ENCODE measurements at regions not wholly inside any gene's neighbourhood (a gene's known extent, or its start where the extent isn't known, plus 50 kb on each side); places are given as distances from the start of the nearest gene placed in this dataset.

DNA sequence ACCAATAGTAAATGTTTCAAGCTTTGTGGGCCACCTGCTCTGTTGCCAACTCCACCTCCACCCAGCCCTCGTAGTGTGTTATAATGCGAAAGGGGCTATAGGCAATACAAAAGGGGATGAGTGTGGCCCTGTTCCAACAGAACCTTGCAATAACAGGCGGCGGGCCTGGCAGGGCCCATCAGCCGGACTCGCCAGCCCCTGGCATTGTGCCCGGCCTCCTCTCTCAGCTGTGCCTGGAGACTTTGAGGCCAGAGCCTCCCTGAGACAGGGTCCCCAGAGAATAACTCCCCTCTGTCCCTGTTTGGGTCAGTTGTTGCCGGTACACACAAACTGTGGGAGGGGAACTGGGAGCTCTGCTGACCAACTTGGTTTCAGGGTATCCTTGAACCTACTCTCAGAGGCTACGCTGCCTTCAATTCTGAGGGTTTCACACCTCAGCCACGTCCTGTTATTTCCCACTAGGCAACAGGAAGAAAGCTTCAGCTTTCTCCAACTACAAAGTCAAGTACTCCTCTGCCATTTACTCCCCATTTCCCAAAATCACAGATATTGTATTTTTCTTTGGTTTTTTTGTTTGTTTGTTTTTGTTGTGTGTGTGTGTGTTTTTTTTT, 58.0 kb upstream of the ZNF236 start:
- no peak overlapping the region for H2AK9ac ChIP-seq (replicated peaks; ENCODE audit: low read depth, low read length, poor library complexity)
- H3K9ac ChIP-seq (ENCODE audit: low read depth, low read length) = no peak overlapping the region
- ATAC-seq (ENCODE audit: low read depth) = no peak
- no peak overlapping the region for H3K27ac ChIP-seq (ENCODE audit: insufficient read depth, low read length)
- no peaks in the 10 kb centered on the region for H3K79me1 ChIP-seq (ENCODE audit: low read depth in 1 of 2, low read length in 2 of 2)
- H3K9me1 ChIP-seq (ENCODE audit: insufficient read depth, low read length) = no peaks in the 10 kb centered on the region
- no peak overlapping the region for H3K4me2 ChIP-seq (ENCODE audit: low read depth, low read length)
- H3K27me3 ChIP-seq (ENCODE audit: control insufficient read depth, insufficient read depth, low read length) = peaks cover 2% of the 10 kb centered on the region
- in situ Hi-C loops (cut with MboI; ENCODE audit: low sequenced_read_pairs) (no loop called here), dilution Hi-C loops (cut with HindIII; ENCODE audit: low sequenced_read_pairs, unreplicated experiment) (no loop called here), intact Hi-C loops (cut with micrococcal nuclease) (no loop called here)
- no peak overlapping the region for H2BK20ac ChIP-seq (ENCODE audit: low read depth, low read length)
- POLR2A ChIA-PET (ENCODE audit: unreplicated experiment) = no interaction called here
- H3K18ac ChIP-seq (ENCODE audit: low read depth, low read length) = no peak overlapping the region
- H4K5ac ChIP-seq (ENCODE audit: low read depth, low read length) = no peak overlapping the region
- no peak overlapping the region for H2BK120ac ChIP-seq (ENCODE audit: low read depth, low read length)
- CTCF ChIA-PET = no interaction called here
- no peak for DNase-seq
- no peak overlapping the region for H4K91ac ChIP-seq (ENCODE audit: insufficient read depth, low read depth, low read length)
- H2BK5ac ChIP-seq (ENCODE audit: low read depth, low read length, poor library complexity, severe bottlenecking) = no peak overlapping the region
- no peak overlapping the region for H2AK5ac ChIP-seq (ENCODE audit: low read depth, low read length)
- H2BK15ac ChIP-seq (ENCODE audit: low read depth, low read length) = no peak overlapping the region
- H3K56ac ChIP-seq (ENCODE audit: extremely low read depth, insufficient read depth, low read length) = no peak overlapping the region
- H3K9me3 ChIP-seq (ENCODE audit: control insufficient read depth, insufficient read depth, low read length) = no peaks in the 10 kb centered on the region; the same call in 1 of the 2 replicates
- no peaks in the 10 kb centered on the region for H3K4me1 ChIP-seq (ENCODE audit: control insufficient read depth, insufficient read depth, low read length)
- H2AFZ ChIP-seq (replicated peaks; ENCODE audit: low read length, poor library complexity) = no peak overlapping the region
- H3K4ac ChIP-seq (ENCODE audit: low read depth, low read length) = no peak overlapping the region
- WGBS, 2 experiments (ENCODE audit: extremely low coverage in 2 of 2, insufficient read length in 1 of 2) = no CpG with 5 or more reads among the region's 10 CpGs
- TF ChIP-seq MAZ (IDR thresholded peaks at IDR 0.05; ENCODE audit: borderline replicate concordance, low read depth, low read length) = no peak
- no peak for TF ChIP-seq RFX5 (IDR thresholded peaks at IDR 0.05; ENCODE audit: low read depth, low read length)
- no peak for TF ChIP-seq FOS (IDR thresholded peaks at IDR 0.05; ENCODE audit: low read depth, low read length)
- TF ChIP-seq, protein P1, sequence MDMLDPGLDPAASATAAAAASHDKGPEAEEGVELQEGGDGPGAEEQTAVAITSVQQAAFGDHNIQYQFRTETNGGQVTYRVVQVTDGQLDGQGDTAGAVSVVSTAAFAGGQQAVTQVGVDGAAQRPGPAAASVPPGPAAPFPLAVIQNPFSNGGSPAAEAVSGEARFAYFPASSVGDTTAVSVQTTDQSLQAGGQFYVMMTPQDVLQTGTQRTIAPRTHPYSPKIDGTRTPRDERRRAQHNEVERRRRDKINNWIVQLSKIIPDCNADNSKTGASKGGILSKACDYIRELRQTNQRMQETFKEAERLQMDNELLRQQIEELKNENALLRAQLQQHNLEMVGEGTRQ (IDR thresholded peaks at IDR 0.05; ENCODE audit: low read depth, low read length) = no peak
- TF ChIP-seq, protein P2, sequence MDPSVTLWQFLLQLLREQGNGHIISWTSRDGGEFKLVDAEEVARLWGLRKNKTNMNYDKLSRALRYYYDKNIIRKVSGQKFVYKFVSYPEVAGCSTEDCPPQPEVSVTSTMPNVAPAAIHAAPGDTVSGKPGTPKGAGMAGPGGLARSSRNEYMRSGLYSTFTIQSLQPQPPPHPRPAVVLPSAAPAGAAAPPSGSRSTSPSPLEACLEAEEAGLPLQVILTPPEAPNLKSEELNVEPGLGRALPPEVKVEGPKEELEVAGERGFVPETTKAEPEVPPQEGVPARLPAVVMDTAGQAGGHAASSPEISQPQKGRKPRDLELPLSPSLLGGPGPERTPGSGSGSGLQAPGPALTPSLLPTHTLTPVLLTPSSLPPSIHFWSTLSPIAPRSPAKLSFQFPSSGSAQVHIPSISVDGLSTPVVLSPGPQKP (IDR thresholded peaks at IDR 0.05; ENCODE audit: borderline replicate concordance, low read depth, low read length) = no peak
- TF ChIP-seq MXI1 (IDR thresholded peaks at IDR 0.05; ENCODE audit: borderline replicate concordance, low read depth, low read length) = no peak
- TF ChIP-seq NFE2L2 (IDR thresholded peaks at IDR 0.05; ENCODE audit: low read depth, low read length) = no peak
- TF ChIP-seq RCOR1 (IDR thresholded peaks at IDR 0.05; ENCODE audit: insufficient replicate concordance, low read length) = no peak
- TF ChIP-seq, protein P3, sequence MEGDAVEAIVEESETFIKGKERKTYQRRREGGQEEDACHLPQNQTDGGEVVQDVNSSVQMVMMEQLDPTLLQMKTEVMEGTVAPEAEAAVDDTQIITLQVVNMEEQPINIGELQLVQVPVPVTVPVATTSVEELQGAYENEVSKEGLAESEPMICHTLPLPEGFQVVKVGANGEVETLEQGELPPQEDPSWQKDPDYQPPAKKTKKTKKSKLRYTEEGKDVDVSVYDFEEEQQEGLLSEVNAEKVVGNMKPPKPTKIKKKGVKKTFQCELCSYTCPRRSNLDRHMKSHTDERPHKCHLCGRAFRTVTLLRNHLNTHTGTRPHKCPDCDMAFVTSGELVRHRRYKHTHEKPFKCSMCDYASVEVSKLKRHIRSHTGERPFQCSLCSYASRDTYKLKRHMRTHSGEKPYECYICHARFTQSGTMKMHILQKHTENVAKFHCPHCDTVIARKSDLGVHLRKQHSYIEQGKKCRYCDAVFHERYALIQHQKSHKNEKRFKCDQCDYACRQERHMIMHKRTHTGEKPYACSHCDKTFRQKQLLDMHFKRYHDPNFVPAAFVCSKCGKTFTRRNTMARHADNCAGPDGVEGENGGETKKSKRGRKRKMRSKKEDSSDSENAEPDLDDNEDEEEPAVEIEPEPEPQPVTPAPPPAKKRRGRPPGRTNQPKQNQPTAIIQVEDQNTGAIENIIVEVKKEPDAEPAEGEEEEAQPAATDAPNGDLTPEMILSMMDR (conservative IDR thresholded peaks at IDR 0.05; ENCODE audit: low read depth, low read length) = no peak
- no peak for TF ChIP-seq BHLHE40 (IDR thresholded peaks at IDR 0.05; ENCODE audit: low read depth, low read length)
- H3K23ac ChIP-seq (ENCODE audit: low read depth, low read length) = no peak overlapping the region
- H3K14ac ChIP-seq (replicated peaks; ENCODE audit: low read depth, low read length) = no peak overlapping the region
- BruUV-seq (replicated peaks) = no TSS peak
- no peaks in the 10 kb centered on the region for H3K36me3 ChIP-seq (ENCODE audit: control insufficient read depth, insufficient read depth, low read length)
- no peak overlapping the region for H4K8ac ChIP-seq (ENCODE audit: low read depth in 2 of 2, low read length in 2 of 2)
- H3K4me3 ChIP-seq (ENCODE audit: insufficient read depth, low read depth, low read length) = no peak overlapping the region
- H4K20me1 ChIP-seq (ENCODE audit: insufficient read depth, low read length) = no peaks in the 10 kb centered on the region

Measured in IMR-90 (cell line).